ENCODE measurements at regions not wholly inside any gene's neighbourhood (a gene's known extent, or its start where the extent isn't known, plus 50 kb on each side); places are given as distances from the start of the nearest gene placed in this dataset.

DNA sequence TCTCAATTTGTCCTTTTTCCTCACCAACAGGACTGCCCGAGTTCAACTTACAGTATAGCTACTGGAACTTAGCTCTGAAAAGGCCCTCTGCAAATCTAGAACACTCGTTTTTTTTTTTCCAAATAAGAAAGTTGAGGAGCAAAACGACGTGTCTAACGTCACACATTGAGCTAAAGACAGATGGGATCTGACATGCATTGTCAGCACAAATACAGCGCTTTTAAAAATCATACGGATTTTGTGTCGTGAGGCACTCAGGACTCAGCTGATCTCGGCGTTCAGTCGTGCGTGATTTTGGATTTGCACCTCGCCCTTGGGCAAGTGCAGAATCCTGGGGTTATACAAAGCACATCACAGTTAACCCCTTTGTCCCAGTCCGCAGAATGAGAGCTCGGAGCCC lies 94.7 kb upstream of the ZNF322 start:
- TF ChIP-seq, protein P1, sequence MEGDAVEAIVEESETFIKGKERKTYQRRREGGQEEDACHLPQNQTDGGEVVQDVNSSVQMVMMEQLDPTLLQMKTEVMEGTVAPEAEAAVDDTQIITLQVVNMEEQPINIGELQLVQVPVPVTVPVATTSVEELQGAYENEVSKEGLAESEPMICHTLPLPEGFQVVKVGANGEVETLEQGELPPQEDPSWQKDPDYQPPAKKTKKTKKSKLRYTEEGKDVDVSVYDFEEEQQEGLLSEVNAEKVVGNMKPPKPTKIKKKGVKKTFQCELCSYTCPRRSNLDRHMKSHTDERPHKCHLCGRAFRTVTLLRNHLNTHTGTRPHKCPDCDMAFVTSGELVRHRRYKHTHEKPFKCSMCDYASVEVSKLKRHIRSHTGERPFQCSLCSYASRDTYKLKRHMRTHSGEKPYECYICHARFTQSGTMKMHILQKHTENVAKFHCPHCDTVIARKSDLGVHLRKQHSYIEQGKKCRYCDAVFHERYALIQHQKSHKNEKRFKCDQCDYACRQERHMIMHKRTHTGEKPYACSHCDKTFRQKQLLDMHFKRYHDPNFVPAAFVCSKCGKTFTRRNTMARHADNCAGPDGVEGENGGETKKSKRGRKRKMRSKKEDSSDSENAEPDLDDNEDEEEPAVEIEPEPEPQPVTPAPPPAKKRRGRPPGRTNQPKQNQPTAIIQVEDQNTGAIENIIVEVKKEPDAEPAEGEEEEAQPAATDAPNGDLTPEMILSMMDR (IDR thresholded peaks at IDR 0.05): no peak
- no peak for TF ChIP-seq POLR2A (IDR thresholded peaks at IDR 0.05)

Measured in adrenal gland (tissue), 5 donors.